ENCODE measurements at regions not wholly inside any gene's neighbourhood (a gene's known extent, or its start where the extent isn't known, plus 50 kb on each side); places are given as distances from the start of the nearest gene placed in this dataset.
A peak's percentile ranks its signal among the peaks of the same experiment; 100 is the strongest.

- Histone ChIP-seq H3K27ac (ENCODE audit: insufficient read depth in 1 of 2, low read depth in 1 of 2, low read length in 2 of 2, poor library complexity in 1 of 2, severe bottlenecking in 2 of 2) (no peak overlapping the region), H3K4me3 (ENCODE audit: control insufficient read depth in 1 of 7, extremely low read depth in 1 of 7, insufficient read depth in 4 of 7, low read depth in 2 of 7, low read length in 6 of 7) (no peak overlapping the region), H3K27me3 (replicated peaks in 2 of 5; ENCODE audit: control insufficient read depth in 4 of 5, insufficient read depth in 5 of 5, low read length in 4 of 5) (no peaks in the 10 kb centered on the region), H3K4me1 (ENCODE audit: control extremely low read depth in 1 of 4, control insufficient read depth in 4 of 4, insufficient read depth in 4 of 4, low read length in 3 of 4) (no peaks in the 10 kb centered on the region), H3K36me3 (ENCODE audit: control insufficient read depth in 4 of 4, insufficient read depth in 4 of 4, low read length in 3 of 4) (no peaks in the 10 kb centered on the region), H3K9me3 (ENCODE audit: control extremely low read depth in 1 of 5, control insufficient read depth in 4 of 5, insufficient read depth in 2 of 5, low read depth in 1 of 5, low read length in 4 of 5) (no peaks in the 10 kb centered on the region)
- no CpG with 5 or more reads among the region's 1 CpG for WGBS (ENCODE audit: insufficient coverage)
- CTCF ChIA-PET = no interaction called here
- no peak for DNase-seq
- POLR2A ChIA-PET = no interaction called here
Observed at GRCh38 chr1:227374846-227375245, 56.6 kb upstream of the CDC42BPA start.

GRCh38 chr1:227372726-227373130, 54.4 kb upstream of the CDC42BPA start:
- ChIA-PET POLR2A (no interaction called here), CTCF (no interaction called here)
- WGBS (ENCODE audit: insufficient coverage) = no CpG with 5 or more reads among the region's 1 CpG
- H3K36me3 ChIP-seq (ENCODE audit: control insufficient read depth in 4 of 4, insufficient read depth in 4 of 4, low read length in 3 of 4) = no peaks in the 10 kb centered on the region
- H3K4me3 ChIP-seq (ENCODE audit: control insufficient read depth in 1 of 7, extremely low read depth in 1 of 7, insufficient read depth in 4 of 7, low read depth in 2 of 7, low read length in 6 of 7) = no peak overlapping the region
- H3K9me3 ChIP-seq (ENCODE audit: control extremely low read depth in 1 of 5, control insufficient read depth in 4 of 5, insufficient read depth in 2 of 5, low read depth in 1 of 5, low read length in 4 of 5) = no peaks in the 10 kb centered on the region
- H3K27me3 ChIP-seq (replicated peaks in 2 of 5; ENCODE audit: control insufficient read depth in 4 of 5, insufficient read depth in 5 of 5, low read length in 4 of 5) = no peaks in the 10 kb centered on the region
- H3K4me1 ChIP-seq (ENCODE audit: control extremely low read depth in 1 of 4, control insufficient read depth in 4 of 4, insufficient read depth in 4 of 4, low read length in 3 of 4) = no peaks in the 10 kb centered on the region
- no peak overlapping the region for H3K27ac ChIP-seq (ENCODE audit: insufficient read depth in 1 of 2, low read depth in 1 of 2, low read length in 2 of 2, poor library complexity in 1 of 2, severe bottlenecking in 2 of 2)
- DNase-seq = no peak

- POLR2A ChIA-PET = interaction anchor here (0.6 kb wide), 1 partner anchor 31 kb away, joined by 4 read pairs; no protein-coding TSS in a partner anchor
- CTCF ChIA-PET = no interaction called here
Observed at GRCh38 chr1:227370533-227371254, 52.4 kb upstream of the CDC42BPA start.

GRCh38 chr1:227369102-227369760, 50.9 kb upstream of the CDC42BPA start:
- peak overlapping the region in 1 of 2 experiments; percentile 47 for H3K27ac ChIP-seq (ENCODE audit: insufficient read depth in 1 of 2, low read depth in 1 of 2, low read length in 2 of 2, poor library complexity in 1 of 2, severe bottlenecking in 2 of 2)
- DNase-seq = peak in 1 of 3 donors; percentile 16
- no peaks in the 10 kb centered on the region for H3K4me1 ChIP-seq (ENCODE audit: control extremely low read depth in 1 of 4, control insufficient read depth in 4 of 4, insufficient read depth in 4 of 4, low read length in 3 of 4)
- POLR2A ChIA-PET = no interaction called here
- no peaks in the 10 kb centered on the region for H3K36me3 ChIP-seq (ENCODE audit: control insufficient read depth in 4 of 4, insufficient read depth in 4 of 4, low read length in 3 of 4)
- CTCF ChIA-PET = no interaction called here
- H3K9me3 ChIP-seq (ENCODE audit: control extremely low read depth in 1 of 5, control insufficient read depth in 4 of 5, insufficient read depth in 2 of 5, low read depth in 1 of 5, low read length in 4 of 5) = no peaks in the 10 kb centered on the region
- 76% methylated on average over 4 of the region's 6 CpGs for WGBS (ENCODE audit: insufficient coverage)
- no peak overlapping the region for H3K4me3 ChIP-seq (ENCODE audit: control insufficient read depth in 1 of 7, extremely low read depth in 1 of 7, insufficient read depth in 4 of 7, low read depth in 2 of 7, low read length in 6 of 7)
- no peaks in the 10 kb centered on the region for H3K27me3 ChIP-seq (replicated peaks in 2 of 5; ENCODE audit: control insufficient read depth in 4 of 5, insufficient read depth in 5 of 5, low read length in 4 of 5)

More at GRCh38 chr1:227370533-227371254, 52.4 kb upstream of the CDC42BPA start:
- no peak for DNase-seq
- no peaks in the 10 kb centered on the region for H3K4me1 ChIP-seq (ENCODE audit: control extremely low read depth in 1 of 4, control insufficient read depth in 4 of 4, insufficient read depth in 4 of 4, low read length in 3 of 4)
- no peaks in the 10 kb centered on the region for H3K36me3 ChIP-seq (ENCODE audit: control insufficient read depth in 4 of 4, insufficient read depth in 4 of 4, low read length in 3 of 4)
- H3K4me3 ChIP-seq (ENCODE audit: control insufficient read depth in 1 of 7, extremely low read depth in 1 of 7, insufficient read depth in 4 of 7, low read depth in 2 of 7, low read length in 6 of 7) = no peak overlapping the region
- WGBS (ENCODE audit: insufficient coverage) = 85% methylated on average over 7 of the region's 10 CpGs
- no peaks in the 10 kb centered on the region for H3K27me3 ChIP-seq (replicated peaks in 2 of 5; ENCODE audit: control insufficient read depth in 4 of 5, insufficient read depth in 5 of 5, low read length in 4 of 5)
- H3K9me3 ChIP-seq (ENCODE audit: control extremely low read depth in 1 of 5, control insufficient read depth in 4 of 5, insufficient read depth in 2 of 5, low read depth in 1 of 5, low read length in 4 of 5) = no peaks in the 10 kb centered on the region
- no peak overlapping the region for H3K27ac ChIP-seq (ENCODE audit: insufficient read depth in 1 of 2, low read depth in 1 of 2, low read length in 2 of 2, poor library complexity in 1 of 2, severe bottlenecking in 2 of 2)
